ENCODE measurements at regions not wholly inside any gene's neighbourhood (a gene's known extent, or its start where the extent isn't known, plus 50 kb on each side); places are given as distances from the start of the nearest gene placed in this dataset.

- Mint-ChIP-seq H3K27ac (no peak overlapping the region), H3K36me3 (ENCODE audit: low read depth) (no peaks in the 10 kb centered on the region), H3K4me3 (no peak overlapping the region), H3K4me1 (peaks cover 22% of the 10 kb centered on the region), H3K9me3 (no peaks in the 10 kb centered on the region), H3K27me3 (ENCODE audit: insufficient read depth, low read depth, poor library complexity) (no peaks in the 10 kb centered on the region)
- TF ChIP-seq JUNB (IDR thresholded peaks at IDR 0.05; ENCODE audit: unreplicated experiment), result no peak
- no peak for TF ChIP-seq ZNF114 (CRISPR knock-in tag; IDR thresholded peaks at IDR 0.05)
- TF ChIP-seq ZNF462 (CRISPR knock-in tag; IDR thresholded peaks at IDR 0.05), result no peak
- no peak for TF ChIP-seq STAT1 (IDR thresholded peaks at IDR 0.05; ENCODE audit: unreplicated experiment)
- Histone ChIP-seq H3K9me2 (ENCODE audit: insufficient read depth) (no peaks in the 10 kb centered on the region), H3K4me3 (no peak overlapping the region), H3F3A (replicated peaks; ENCODE audit: low read depth) (no peaks in the 10 kb centered on the region), H3K27me3 (ENCODE audit: insufficient read depth) (no peaks in the 10 kb centered on the region), H4K20me1 (replicated peaks; ENCODE audit: insufficient read depth) (no peaks in the 10 kb centered on the region), H3K36me3 (ENCODE audit: insufficient read depth) (no peaks in the 10 kb centered on the region), H3K4me2 (no peak overlapping the region), H3K27ac (ENCODE audit: low read depth) (no peak overlapping the region), H3K4me1 (ENCODE audit: insufficient read depth) (peaks cover 4% of the 10 kb centered on the region; the same call in 1 of the 2 replicates), H2AFZ (no peak overlapping the region), H3K79me2 (replicated peaks; ENCODE audit: insufficient read depth) (no peaks in the 10 kb centered on the region)
- ATAC-seq (no peak), DNase-seq (ENCODE audit: low spot score) (no peak)
Measured at GRCh38 chr3:159620873-159621272, 367.8 kb upstream of the IL12A start.

GRCh38 chr3:159624616-159625015, 364.0 kb upstream of the IL12A start:
- no peak overlapping the region for H3K27ac ChIP-seq (ENCODE audit: low read depth)
- no peak overlapping the region for H3K4me3 ChIP-seq
- peak overlapping the region; percentile 84 for H2AFZ ChIP-seq
- ATAC-seq, result no peak
- no peak overlapping the region for H3K4me3 Mint-ChIP-seq
- no peaks in the 10 kb centered on the region for H3K27me3 ChIP-seq (ENCODE audit: insufficient read depth)
- H3K4me2 ChIP-seq, result no peak overlapping the region
- H3K27ac Mint-ChIP-seq, result no peak overlapping the region
- no peaks in the 10 kb centered on the region for H3K79me2 ChIP-seq (replicated peaks; ENCODE audit: insufficient read depth)
- no peak for DNase-seq (ENCODE audit: low spot score)
- 0 out of 2 replicates have a peak, but pooled peaks cover 4% of the 10 kb centered on the region for H3K4me1 ChIP-seq (ENCODE audit: insufficient read depth)
- H3K36me3 Mint-ChIP-seq (ENCODE audit: low read depth), result no peaks in the 10 kb centered on the region
- no peaks in the 10 kb centered on the region for H3K9me2 ChIP-seq (ENCODE audit: insufficient read depth)
- H4K20me1 ChIP-seq (replicated peaks; ENCODE audit: insufficient read depth), result no peaks in the 10 kb centered on the region
- H3K27me3 Mint-ChIP-seq (ENCODE audit: insufficient read depth, low read depth, poor library complexity), result peaks cover 3% of the 10 kb centered on the region
- H3K9me3 Mint-ChIP-seq, result no peaks in the 10 kb centered on the region
- peaks cover 8% of the 10 kb centered on the region; the same call in 2 of the 3 replicates for H3K4me1 Mint-ChIP-seq
- no peaks in the 10 kb centered on the region for H3F3A ChIP-seq (replicated peaks; ENCODE audit: low read depth)
- H3K36me3 ChIP-seq (ENCODE audit: insufficient read depth), result no peaks in the 10 kb centered on the region
- TF ChIP-seq EZH2 (IDR thresholded peaks at IDR 0.05; ENCODE audit: low read depth, unreplicated experiment) (no peak), POLR2AphosphoS5 (IDR thresholded peaks at IDR 0.05; ENCODE audit: low read depth) (no peak), ETS1 (IDR thresholded peaks at IDR 0.05) (no peak), CREB1 (CRISPR knock-in tag; IDR thresholded peaks at IDR 0.05; ENCODE audit: low read depth) (no peak), STAT1 (IDR thresholded peaks at IDR 0.05; ENCODE audit: unreplicated experiment) (no peak), NANOG (IDR thresholded peaks at IDR 0.05; ENCODE audit: borderline replicate concordance) (no peak), CTCF (conservative IDR thresholded peaks at IDR 0.05; ENCODE audit: low read depth in 2 of 2) (no peak)
